Astrocyte (in vitro differentiated cells and primary cell): ENCODE measurements at regions not wholly inside any gene's neighbourhood (a gene's known extent, or its start where the extent isn't known, plus 50 kb on each side); places are given as distances from the start of the nearest gene placed in this dataset.

ENCODE experiments used
- DNase-seq: peaks from one replicate; pipeline ENCODE4 v3.0.0-alpha.2; 2010; ENCODE audit warnings: low read depth
- FAIRE-seq: peaks from 2 replicates; lab custom pipeline; 2011; peaks lifted over from hg19 to GRCh38; lab: Jason Lieb, UNC
- H2AFZ ChIP-seq: 2 replicates; pipeline ENCODE4 v1.6.0; 2012; ENCODE audit warnings: low read depth, low read length, inconsistent platforms
- H3K27ac ChIP-seq: 2 replicates; pipeline ENCODE4 v1.5.1; 2011; ENCODE audit warnings: low read depth, low read length, inconsistent platforms
- H3K27me3 ChIP-seq: 2 replicates; pipeline ENCODE4 v1.6.0; 2011; ENCODE audit warnings: low read length, inconsistent platforms; ENCODE audit not compliant: insufficient read depth
- H3K36me3 ChIP-seq: 2 replicates; pipeline ENCODE4 v1.5.1; 2011; ENCODE audit warnings: low read length, inconsistent platforms; ENCODE audit not compliant: insufficient read depth
- H3K4me1 ChIP-seq: 2 replicates; pipeline ENCODE4 v1.5.1; 2011; ENCODE audit warnings: low read length, inconsistent platforms; ENCODE audit not compliant: insufficient read depth
- H3K4me2 ChIP-seq: 2 replicates; pipeline ENCODE4 v1.6.0; 2012; ENCODE audit warnings: low read length, inconsistent platforms
- H3K4me3 ChIP-seq: 2 replicates; pipeline ENCODE4 v1.5.1; 2011; ENCODE audit warnings: low read depth, mild to moderate bottlenecking, low read length, inconsistent platforms; ENCODE audit not compliant: insufficient read depth
- H3K79me2 ChIP-seq: 2 replicates; pipeline ENCODE4 v1.6.0; 2012; ENCODE audit warnings: mild to moderate bottlenecking, low read length, inconsistent platforms; ENCODE audit not compliant: insufficient read depth
- H3K9ac ChIP-seq: 2 replicates; pipeline ENCODE4 v1.6.0; 2012; ENCODE audit warnings: mild to moderate bottlenecking, low read length, inconsistent platforms
- H3K9me3 ChIP-seq: 2 replicates; pipeline ENCODE4 v1.5.1; 2012; ENCODE audit warnings: low read depth, mild to moderate bottlenecking, low read length, inconsistent platforms; ENCODE audit not compliant: insufficient read depth
- H4K20me1 ChIP-seq: 2 replicates; pipeline ENCODE4 v1.6.0; 2012; ENCODE audit warnings: low read length, inconsistent platforms; ENCODE audit not compliant: insufficient read depth
- H3K27ac Mint-ChIP-seq: one replicate; pipeline ENCODE4 v1.8.0; 2021; ENCODE audit warnings: mild to moderate bottlenecking, mixed read lengths; ENCODE audit not compliant: unreplicated experiment
- H3K27me3 Mint-ChIP-seq: one replicate; pipeline ENCODE4 v1.8.0; 2021; ENCODE audit warnings: low read depth, mixed read lengths; ENCODE audit not compliant: unreplicated experiment
- H3K36me3 Mint-ChIP-seq: one replicate; pipeline ENCODE4 v1.8.0; 2021; ENCODE audit warnings: low read depth, mixed read lengths; ENCODE audit not compliant: unreplicated experiment
- H3K4me1 Mint-ChIP-seq: one replicate; pipeline ENCODE4 v1.8.0; 2021; ENCODE audit warnings: low read depth, mixed read lengths; ENCODE audit not compliant: unreplicated experiment
- H3K4me3 Mint-ChIP-seq: one replicate; pipeline ENCODE4 v1.8.0; 2021; ENCODE audit warnings: mild to moderate bottlenecking, moderate library complexity, mixed read lengths; ENCODE audit not compliant: unreplicated experiment
- H3K9me3 Mint-ChIP-seq: one replicate; pipeline ENCODE4 v1.8.0; 2021; ENCODE audit warnings: mild to moderate bottlenecking, mixed read lengths; ENCODE audit not compliant: unreplicated experiment
- CTCF ChIP-seq: IDR thresholded peaks from 2 replicates; pipeline ENCODE4 v1.5.1; 2011; ENCODE audit warnings: low read depth, mild to moderate bottlenecking, inconsistent platforms, low read length, moderate library complexity; ENCODE audit not compliant: insufficient read depth
- EZH2 ChIP-seq: IDR thresholded peaks from 2 replicates; pipeline ENCODE4 v1.6.1; 2012; ENCODE audit warnings: mild to moderate bottlenecking, low read length, inconsistent platforms; ENCODE audit not compliant: insufficient read depth

- H3K27me3 Mint-ChIP-seq = peaks cover 4% of the 10 kb centered on the region
Measured at GRCh38 chr9:80883826-80884579, 805.3 kb downstream of the TLE1 start.

GRCh38 chr9:80883426-80883825 is 805.9 kb downstream of the TLE1 start:
- peaks cover 4% of the 10 kb centered on the region for H3K27me3 Mint-ChIP-seq
- Histone ChIP-seq H3K4me3 (no peak overlapping the region), H3K9ac (no peak overlapping the region), H3K79me2 (no peaks in the 10 kb centered on the region), H3K9me3 (no peaks in the 10 kb centered on the region), H2AFZ (no peak overlapping the region), H3K27me3 (peaks cover 5% of the 10 kb centered on the region), H3K4me2 (no peak overlapping the region), H3K36me3 (no peaks in the 10 kb centered on the region), H3K27ac (no peak overlapping the region), H3K4me1 (no peaks in the 10 kb centered on the region), H4K20me1 (no peaks in the 10 kb centered on the region)
- H3K36me3 Mint-ChIP-seq = no peaks in the 10 kb centered on the region
- TF ChIP-seq EZH2 = no peak
- no peak for TF ChIP-seq CTCF
- no peak for FAIRE-seq
- no peak for DNase-seq
- H3K27ac Mint-ChIP-seq = no peak overlapping the region
- no peaks in the 10 kb centered on the region for H3K9me3 Mint-ChIP-seq
- no peak overlapping the region for H3K4me3 Mint-ChIP-seq
- H3K4me1 Mint-ChIP-seq = peaks cover under 1% of the 10 kb centered on the region

More at GRCh38 chr9:80883826-80884579, 805.3 kb downstream of the TLE1 start:
- peaks cover 5% of the 10 kb centered on the region for H3K27me3 ChIP-seq
- Mint-ChIP-seq H3K27ac (no peak overlapping the region), H3K36me3 (no peaks in the 10 kb centered on the region), H3K9me3 (no peaks in the 10 kb centered on the region), H3K4me1 (no peaks in the 10 kb centered on the region), H3K4me3 (no peak overlapping the region)
- no peak overlapping the region for H2AFZ ChIP-seq
- no peak overlapping the region for H3K9ac ChIP-seq
- H3K9me3 ChIP-seq = no peaks in the 10 kb centered on the region
- H3K4me2 ChIP-seq = no peak overlapping the region
- TF ChIP-seq EZH2 (no peak), CTCF (no peak)
- H4K20me1 ChIP-seq = no peaks in the 10 kb centered on the region
- no peak for FAIRE-seq
- no peaks in the 10 kb centered on the region for H3K4me1 ChIP-seq
- no peak for DNase-seq
- no peak overlapping the region for H3K4me3 ChIP-seq
- no peaks in the 10 kb centered on the region for H3K36me3 ChIP-seq
- no peaks in the 10 kb centered on the region for H3K79me2 ChIP-seq
- H3K27ac ChIP-seq = no peak overlapping the region

GRCh38 chr9:80881940-80882339 is 807.4 kb downstream of the TLE1 start:
- peaks cover 4% of the 10 kb centered on the region for H3K27me3 Mint-ChIP-seq
- DNase-seq (no peak), FAIRE-seq (no peak)
- Histone ChIP-seq H3K36me3 (no peaks in the 10 kb centered on the region), H3K4me1 (no peaks in the 10 kb centered on the region), H4K20me1 (no peaks in the 10 kb centered on the region), H3K79me2 (no peaks in the 10 kb centered on the region), H3K27me3 (peaks cover 5% of the 10 kb centered on the region), H3K4me2 (no peak overlapping the region), H3K27ac (no peak overlapping the region), H2AFZ (peak overlapping the region; percentile 4), H3K4me3 (no peak overlapping the region), H3K9me3 (no peaks in the 10 kb centered on the region), H3K9ac (no peak overlapping the region)
- no peak overlapping the region for H3K27ac Mint-ChIP-seq
- no peak for TF ChIP-seq EZH2
- TF ChIP-seq CTCF = no peak
- no peaks in the 10 kb centered on the region for H3K36me3 Mint-ChIP-seq
- peaks cover 1% of the 10 kb centered on the region for H3K4me1 Mint-ChIP-seq
- H3K9me3 Mint-ChIP-seq = no peaks in the 10 kb centered on the region
- no peak overlapping the region for H3K4me3 Mint-ChIP-seq
